ENCODE measurements at regions not wholly inside any gene's neighbourhood (a gene's known extent, or its start where the extent isn't known, plus 50 kb on each side); places are given as distances from the start of the nearest gene placed in this dataset.

GRCh38 chr2:122639176-122639575 lies 883.7 kb downstream of the TSN start:
- Histone ChIP-seq H3K36me3 (ENCODE audit: control insufficient read depth in 2 of 4, insufficient read depth in 4 of 4, low read length in 3 of 4) (no peaks in the 10 kb centered on the region), H3K4me2 (ENCODE audit: insufficient read depth in 1 of 2, low read depth in 2 of 2, low read length in 2 of 2) (no peak overlapping the region), H3K4me1 (replicated peaks in 1 of 4; ENCODE audit: control insufficient read depth in 3 of 4, insufficient read depth in 4 of 4, low read length in 3 of 4) (no peaks in the 10 kb centered on the region), H4K91ac (replicated peaks; ENCODE audit: insufficient read length, low read length) (no peak overlapping the region), H2BK120ac (replicated peaks; ENCODE audit: low read depth, low read length) (no peak overlapping the region), H4K20me1 (replicated peaks in 1 of 2; ENCODE audit: control insufficient read depth in 1 of 2, insufficient read depth in 2 of 2, low read length in 2 of 2) (no peaks in the 10 kb centered on the region), H3K56ac (replicated peaks; ENCODE audit: insufficient read length, low read depth, low read length) (no peak overlapping the region), H3K79me2 (ENCODE audit: control insufficient read depth in 1 of 2, insufficient read depth in 2 of 2, low read length in 2 of 2) (no peaks in the 10 kb centered on the region), H4K8ac (ENCODE audit: extremely low read depth, insufficient read depth, low read length) (no peak overlapping the region), H2BK15ac (ENCODE audit: low read length) (no peak overlapping the region), H3K27ac (ENCODE audit: low read depth, low read length) (no peak overlapping the region), H3K9ac (replicated peaks in 1 of 4; ENCODE audit: extremely low read depth in 1 of 4, low read depth in 3 of 4, low read length in 3 of 4) (no peak overlapping the region), H3K9me3 (ENCODE audit: insufficient read depth in 2 of 2, low read depth in 1 of 2, low read length in 1 of 2) (no peaks in the 10 kb centered on the region), H2AFZ (ENCODE audit: low read length) (no peak overlapping the region), H3K14ac (ENCODE audit: insufficient read length) (no peak overlapping the region), H2BK20ac (ENCODE audit: low read length) (no peak overlapping the region), H3K23ac (ENCODE audit: insufficient read length) (no peak overlapping the region), H3K27me3 (replicated peaks in 1 of 4; ENCODE audit: control insufficient read depth in 3 of 4, extremely low read depth in 1 of 4, insufficient read depth in 3 of 4, low read length in 3 of 4) (no peaks in the 10 kb centered on the region), H2AK5ac (ENCODE audit: low read depth, low read length) (no peak overlapping the region), H3K18ac (ENCODE audit: extremely low read depth, low read length) (no peak overlapping the region), H3K79me1 (ENCODE audit: low read depth, low read length) (no peaks in the 10 kb centered on the region), H2BK12ac (ENCODE audit: low read depth, low read length) (no peak overlapping the region), H3K23me2 (ENCODE audit: low read depth, low read length) (no peaks in the 10 kb centered on the region), H3K4ac (replicated peaks; ENCODE audit: insufficient read length, low read depth, low read length) (no peak overlapping the region), H3K4me3 (ENCODE audit: extremely low read depth in 1 of 4, insufficient read depth in 2 of 4, low read depth in 3 of 4, low read length in 4 of 4) (no peak overlapping the region), H2BK5ac (ENCODE audit: low read depth, low read length) (no peak overlapping the region), H4K5ac (ENCODE audit: insufficient read length, low read depth, low read length) (no peak overlapping the region)
- FAIRE-seq (no peak), DNase-seq (ENCODE audit: low read depth in 1 of 2, low spot score in 2 of 2) (no peak)
- POLR2A ChIA-PET (ENCODE audit: partially characterized antibody), result no interaction called here
- no peak for TF ChIP-seq POLR2AphosphoS5 (IDR thresholded peaks at IDR 0.05; ENCODE audit: low read depth, low read length)
- no peak for TF ChIP-seq BRCA1 (IDR thresholded peaks at IDR 0.05; ENCODE audit: low read depth, low read length)
- no peak for TF ChIP-seq MAFK (IDR thresholded peaks at IDR 0.05; ENCODE audit: low read depth, low read length)
- TF ChIP-seq HDAC6 (IDR thresholded peaks at IDR 0.05; ENCODE audit: low read depth, low read length), result no peak
- TF ChIP-seq NRF1 (IDR thresholded peaks at IDR 0.05; ENCODE audit: low read depth, low read length), result no peak
- TF ChIP-seq CTCF (IDR thresholded peaks at IDR 0.05; ENCODE audit: control extremely low read depth in 1 of 3, insufficient read depth in 1 of 3, low read depth in 1 of 3, low read length in 3 of 3), result no peak
- TF ChIP-seq EZH2 (IDR thresholded peaks at IDR 0.05; ENCODE audit: low read depth, low read length, severe bottlenecking), result no peak
- CTCF ChIA-PET (ENCODE audit: partially characterized antibody), result interaction anchor here (1.1 to 1.8 kb wide), 3 partner anchors 9 to 12 kb away, joined by 4 to 5 read pairs (median 5); no protein-coding TSS in a partner anchor
- 93% methylated on average over 4 of the region's 4 CpGs; no CpG with 5 or more reads in 1 of the 2 experiments for WGBS, 2 experiments (ENCODE audit: extremely low coverage in 1 of 2, insufficient coverage in 1 of 2, insufficient read length in 1 of 2, insufficient replicate concordance in 2 of 2, low coverage in 1 of 2, low lambda C conversion rate in 2 of 2, missing lambda C conversion rate in 1 of 2)
